ENCODE measurements at regions not wholly inside any gene's neighbourhood (a gene's known extent, or its start where the extent isn't known, plus 50 kb on each side); places are given as distances from the start of the nearest gene placed in this dataset.

GRCh38 chr5:82849885-82850284 lies 227.3 kb downstream of the TMEM167A start:
- H3K9me3 ChIP-seq (ENCODE audit: insufficient read depth, low read depth, low read length): no peaks in the 10 kb centered on the region
- H3F3A ChIP-seq (ENCODE audit: low read depth): no peaks in the 10 kb centered on the region
- no peaks in the 10 kb centered on the region for H4K20me1 ChIP-seq (ENCODE audit: insufficient read depth, low read length, poor library complexity, severe bottlenecking)
- TF ChIP-seq EZH2phosphoT487 (IDR thresholded peaks at IDR 0.05; ENCODE audit: borderline replicate concordance): no peak
- TF ChIP-seq CTCF (conservative IDR thresholded peaks at IDR 0.05; ENCODE audit: low read length): no peak
- H3K9ac ChIP-seq (ENCODE audit: low read depth, low read length, poor library complexity, severe bottlenecking): no peak overlapping the region
- no peak overlapping the region for H3K4me3 ChIP-seq (ENCODE audit: low read length, poor library complexity, severe bottlenecking)
- no peaks in the 10 kb centered on the region for H3K36me3 ChIP-seq (ENCODE audit: insufficient read depth, low read length)
- no peak overlapping the region for H3K4me2 ChIP-seq (ENCODE audit: low read depth, low read length, poor library complexity, severe bottlenecking)
- H3K27me3 ChIP-seq (ENCODE audit: insufficient read depth, low read length, poor library complexity, severe bottlenecking): no peaks in the 10 kb centered on the region
- no peaks in the 10 kb centered on the region for H3K79me2 ChIP-seq (ENCODE audit: insufficient read depth, low read length)
- no peaks in the 10 kb centered on the region for H3K4me1 ChIP-seq (ENCODE audit: insufficient read depth, low read length, poor library complexity, severe bottlenecking)
- no peaks in the 10 kb centered on the region for H3K9me2 ChIP-seq (replicated peaks; ENCODE audit: low read depth, low read length)
- H2AFZ ChIP-seq (ENCODE audit: low read length): no peak overlapping the region

- H3K9me2 ChIP-seq (replicated peaks; ENCODE audit: low read depth, low read length): no peaks in the 10 kb centered on the region
- H3K79me2 ChIP-seq (ENCODE audit: insufficient read depth, low read length): no peaks in the 10 kb centered on the region
- H3K36me3 ChIP-seq (ENCODE audit: insufficient read depth, low read length): no peaks in the 10 kb centered on the region
- no peaks in the 10 kb centered on the region for H3F3A ChIP-seq (ENCODE audit: low read depth)
- TF ChIP-seq EZH2phosphoT487 (IDR thresholded peaks at IDR 0.05; ENCODE audit: borderline replicate concordance) (no peak), CTCF (conservative IDR thresholded peaks at IDR 0.05; ENCODE audit: low read length) (no peak)
- no peaks in the 10 kb centered on the region for H4K20me1 ChIP-seq (ENCODE audit: insufficient read depth, low read length, poor library complexity, severe bottlenecking)
- no peaks in the 10 kb centered on the region for H3K27me3 ChIP-seq (ENCODE audit: insufficient read depth, low read length, poor library complexity, severe bottlenecking)
- no peak overlapping the region for H3K4me3 ChIP-seq (ENCODE audit: low read length, poor library complexity, severe bottlenecking)
- H3K9ac ChIP-seq (ENCODE audit: low read depth, low read length, poor library complexity, severe bottlenecking): no peak overlapping the region
- H3K9me3 ChIP-seq (ENCODE audit: insufficient read depth, low read depth, low read length): no peaks in the 10 kb centered on the region
- H3K4me1 ChIP-seq (ENCODE audit: insufficient read depth, low read length, poor library complexity, severe bottlenecking): no peaks in the 10 kb centered on the region
- H3K4me2 ChIP-seq (ENCODE audit: low read depth, low read length, poor library complexity, severe bottlenecking): no peak overlapping the region
- H2AFZ ChIP-seq (ENCODE audit: low read length): no peak overlapping the region
Measured at GRCh38 chr5:82847562-82847961, 229.6 kb downstream of the TMEM167A start.

GRCh38 chr5:82839881-82840280 lies 237.3 kb downstream of the TMEM167A start:
- no peaks in the 10 kb centered on the region for H3F3A ChIP-seq (ENCODE audit: low read depth)
- no peaks in the 10 kb centered on the region for H3K4me1 ChIP-seq (ENCODE audit: insufficient read depth, low read length, poor library complexity, severe bottlenecking)
- H3K79me2 ChIP-seq (ENCODE audit: insufficient read depth, low read length): no peaks in the 10 kb centered on the region
- H4K20me1 ChIP-seq (ENCODE audit: insufficient read depth, low read length, poor library complexity, severe bottlenecking): no peaks in the 10 kb centered on the region
- no peak overlapping the region for H3K4me2 ChIP-seq (ENCODE audit: low read depth, low read length, poor library complexity, severe bottlenecking)
- H3K36me3 ChIP-seq (ENCODE audit: insufficient read depth, low read length): no peaks in the 10 kb centered on the region
- TF ChIP-seq CTCF (conservative IDR thresholded peaks at IDR 0.05; ENCODE audit: low read length): no peak
- no peak for TF ChIP-seq EZH2phosphoT487 (IDR thresholded peaks at IDR 0.05; ENCODE audit: borderline replicate concordance)
- no peak overlapping the region for H3K9ac ChIP-seq (ENCODE audit: low read depth, low read length, poor library complexity, severe bottlenecking)
- H3K9me3 ChIP-seq (ENCODE audit: insufficient read depth, low read depth, low read length): peaks cover 15% of the 10 kb centered on the region; the same call in 1 of the 2 replicates
- no peaks in the 10 kb centered on the region for H3K27me3 ChIP-seq (ENCODE audit: insufficient read depth, low read length, poor library complexity, severe bottlenecking)
- H3K4me3 ChIP-seq (ENCODE audit: low read length, poor library complexity, severe bottlenecking): no peak overlapping the region
- H2AFZ ChIP-seq (ENCODE audit: low read length): no peak overlapping the region
- no peaks in the 10 kb centered on the region for H3K9me2 ChIP-seq (replicated peaks; ENCODE audit: low read depth, low read length)

All from Loucy (cell line).